ENCODE measurements at regions not wholly inside any gene's neighbourhood (a gene's known extent, or its start where the extent isn't known, plus 50 kb on each side); places are given as distances from the start of the nearest gene placed in this dataset.
"Not testable (repeated sequence)": the region's sequence is repeated elsewhere in the genome, so short reads cannot be mapped to it uniquely, and the experiment has no call there.

- TF ChIP-seq MYC (IDR thresholded peaks at IDR 0.05; ENCODE audit: low read depth, low read length) (no peak), MAX (IDR thresholded peaks at IDR 0.05; ENCODE audit: low read depth, low read length) (no peak), POLR2A (IDR thresholded peaks at IDR 0.05; ENCODE audit: extremely low read depth, insufficient read length) (no peak), CTCF (IDR thresholded peaks at IDR 0.05; ENCODE audit: low read depth, low read length) (no peak)
- no peak overlapping the region for H3K4me3 ChIP-seq (ENCODE audit: low read depth, low read length)
- DNase-seq (ENCODE audit: low read depth), result no peak
Measured at GRCh38 chr2:7753777-7754176, 836.6 kb downstream of the RNF144A start.

GRCh38 chr2:7755879-7756278 is 838.7 kb downstream of the RNF144A start:
- TF ChIP-seq MYC (IDR thresholded peaks at IDR 0.05; ENCODE audit: low read depth, low read length) (no peak), MAX (IDR thresholded peaks at IDR 0.05; ENCODE audit: low read depth, low read length) (no peak), POLR2A (IDR thresholded peaks at IDR 0.05; ENCODE audit: extremely low read depth, insufficient read length) (no peak), CTCF (IDR thresholded peaks at IDR 0.05; ENCODE audit: low read depth, low read length) (no peak)
- DNase-seq (ENCODE audit: low read depth), result no peak
- H3K4me3 ChIP-seq (ENCODE audit: low read depth, low read length), result no peak overlapping the region

GRCh38 chr2:7758073-7758759 is 841.0 kb downstream of the RNF144A start:
- TF ChIP-seq MAX (IDR thresholded peaks at IDR 0.05; ENCODE audit: low read depth, low read length) (no peak), MYC (IDR thresholded peaks at IDR 0.05; ENCODE audit: low read depth, low read length) (no peak)
- no peak for DNase-seq (ENCODE audit: low read depth)

GRCh38 chr2:7759898-7760297 is 842.7 kb downstream of the RNF144A start:
- no peak for TF ChIP-seq MYC (IDR thresholded peaks at IDR 0.05; ENCODE audit: low read depth, low read length)
- no peak for TF ChIP-seq MAX (IDR thresholded peaks at IDR 0.05; ENCODE audit: low read depth, low read length)
- no peak for DNase-seq (ENCODE audit: low read depth)
- H3K4me3 ChIP-seq (ENCODE audit: low read depth, low read length), result no peak overlapping the region

More at GRCh38 chr2:7758073-7758759, 841.0 kb downstream of the RNF144A start:
- no peak overlapping the region for H3K4me3 ChIP-seq (ENCODE audit: low read depth, low read length)

- H3K4me3 ChIP-seq (ENCODE audit: low read depth, low read length); DNase-seq (ENCODE audit: low read depth): not testable (repeated sequence)
Measured at GRCh38 chr2:7763418-7763817, 846.2 kb downstream of the RNF144A start.

GRCh38 chr2:7765236-7765635 is 848.0 kb downstream of the RNF144A start:
- TF ChIP-seq MAX (IDR thresholded peaks at IDR 0.05; ENCODE audit: low read depth, low read length) (no peak), MYC (IDR thresholded peaks at IDR 0.05; ENCODE audit: low read depth, low read length) (no peak), CTCF (IDR thresholded peaks at IDR 0.05; ENCODE audit: low read depth, low read length) (no peak), POLR2A (IDR thresholded peaks at IDR 0.05; ENCODE audit: extremely low read depth, insufficient read length) (no peak)
- no peak overlapping the region for H3K4me3 ChIP-seq (ENCODE audit: low read depth, low read length)
- no peak for DNase-seq (ENCODE audit: low read depth)

GRCh38 chr2:7766088-7766722 is 849.0 kb downstream of the RNF144A start:
- H3K4me3 ChIP-seq (ENCODE audit: low read depth, low read length), result no peak overlapping the region
- no peak for TF ChIP-seq CTCF (IDR thresholded peaks at IDR 0.05; ENCODE audit: low read depth, low read length)
- TF ChIP-seq MAX (IDR thresholded peaks at IDR 0.05; ENCODE audit: low read depth, low read length), result no peak
- no peak for TF ChIP-seq MYC (IDR thresholded peaks at IDR 0.05; ENCODE audit: low read depth, low read length)
- no peak for DNase-seq (ENCODE audit: low read depth)

Measured in NB4 (cell line).